Gastrocnemius medialis (tissue), 4 donors: ENCODE measurements at regions not wholly inside any gene's neighbourhood (a gene's known extent, or its start where the extent isn't known, plus 50 kb on each side); places are given as distances from the start of the nearest gene placed in this dataset.

Source experiments
- CTCF ChIP-seq, 5 experiments: fragments of 450-650 bp in 3 of 5; fragments of 200-600 bp in 2 of 5; sonication (generic) in 2 of 5; IDR thresholded peaks in 4 of 5; conservative IDR thresholded peaks in 1 of 5; 1 replicate in 4 of 5; 2 replicates in 1 of 5; pipeline ENCODE4 v1.5.1; 2016 to 2019; ENCODE audit warnings: antibody characterized with exemption in 5 of 5, mild to moderate bottlenecking in 3 of 5, moderate library complexity in 3 of 5
- POLR2A ChIP-seq, 2 donors: fragments of 450-650 bp; IDR thresholded peaks; one replicate each; pipeline ENCODE4 v1.6.1; 2017; ENCODE audit warnings: antibody characterized with exemption in 2 of 2, mild to moderate bottlenecking in 2 of 2, moderate library complexity in 2 of 2

- no peak for TF ChIP-seq CTCF (IDR thresholded peaks at IDR 0.05 in 4 of 5, conservative IDR thresholded peaks at IDR 0.05 in 1 of 5)
- TF ChIP-seq POLR2A (IDR thresholded peaks at IDR 0.05): no peak
Observed at GRCh38 chr15:34659056-34659455, 75.6 kb upstream of the GOLGA8B start.
